Panc1 (cell line): ENCODE measurements at regions not wholly inside any gene's neighbourhood (a gene's known extent, or its start where the extent isn't known, plus 50 kb on each side); places are given as distances from the start of the nearest gene placed in this dataset.

Source experiments
- ATAC-seq: fragments of 200-7000 bp; cut with Tn5 transposase; 2 replicates; pipeline ENCODE4 v1.9.1; 2020; ENCODE audit warnings: mild to moderate bottlenecking, moderate library complexity
- BruUV-seq: library from RNA; stranded (reverse); fragments of 400-500 nt; replicated peaks from 2 replicates; lab custom pipeline; 2021; lab: Mats Ljungman, UMichigan
- CTCF ChIA-PET: fragments of 300-600 bp; sonication (Branson Sonifier 250); formaldehyde crosslinking; loops from one replicate; lab custom pipeline; 2022; ENCODE audit warnings: antibody characterized with exemption; lab: Charles Lee
- POLR2A ChIA-PET: fragments of 300-600 bp; sonication (Branson Sonifier 250); formaldehyde crosslinking; loops from one replicate; lab custom pipeline; 2022; ENCODE audit warnings: antibody characterized with exemption; lab: Charles Lee
- DNase-seq: peaks from one replicate; pipeline ENCODE4 v3.0.0-alpha.2; 2010; ENCODE audit warnings: low read depth, low spot score
- H3K27ac ChIP-seq: 2 replicates; pipeline ENCODE4 v1.5.1; 2011; ENCODE audit warnings: mild to moderate bottlenecking, low read length, inconsistent platforms
- H3K27me3 ChIP-seq: fragments of 200-500 bp; sonication (Bioruptor generic); 2 replicates; pipeline ENCODE4 v1.6.0; 2014; ENCODE audit warnings: low read length, inconsistent platforms; ENCODE audit not compliant: control insufficient read depth, insufficient read depth
- H3K36me3 ChIP-seq: fragments of 200-500 bp; sonication (Bioruptor generic); 2 replicates; pipeline ENCODE4 v1.5.1; 2014; ENCODE audit warnings: inconsistent platforms, mild to moderate bottlenecking, low read length, moderate library complexity; ENCODE audit not compliant: control insufficient read depth, insufficient read depth
- H3K4me1 ChIP-seq: 2 replicates; pipeline ENCODE4 v1.5.1; 2011; ENCODE audit warnings: inconsistent platforms, mild to moderate bottlenecking, low read length, moderate library complexity; ENCODE audit not compliant: control insufficient read depth, insufficient read depth
- H3K4me3 ChIP-seq, 2 experiments: 2 replicates each; pipeline ENCODE4 v1.5.1; 2011 to 2012; ENCODE audit warnings: low read depth in 2 of 2, low read length in 2 of 2, mild to moderate bottlenecking in 2 of 2, inconsistent platforms in 1 of 2, moderate library complexity in 1 of 2
- H3K9me3 ChIP-seq: fragments of 200-500 bp; sonication (Bioruptor generic); 2 replicates; pipeline ENCODE4 v1.5.1; 2014; ENCODE audit warnings: low read depth, mild to moderate bottlenecking, inconsistent platforms, low read length, moderate library complexity; ENCODE audit not compliant: control insufficient read depth, insufficient read depth
- POLR2AphosphoS5 ChIP-seq: IDR thresholded peaks from 2 replicates; pipeline ENCODE4 v1.6.1; 2012; ENCODE audit warnings: mild to moderate bottlenecking, low read depth, low read length, moderate library complexity
- REST ChIP-seq, 2 experiments: IDR thresholded peaks; 2 replicates each; pipeline ENCODE4 v1.6.1; 2011 to 2012; ENCODE audit warnings: low read depth in 2 of 2, control low read depth in 1 of 2, low read length in 1 of 2, mild to moderate bottlenecking in 1 of 2, moderate library complexity in 1 of 2; ENCODE audit not compliant: insufficient read depth in 1 of 2
- SIN3A ChIP-seq: IDR thresholded peaks from 2 replicates; pipeline ENCODE4 v1.6.1; 2012; ENCODE audit warnings: low read depth, mild to moderate bottlenecking, low read length, moderate library complexity, borderline replicate concordance; ENCODE audit not compliant: insufficient read depth
- TCF7L2 ChIP-seq: IDR thresholded peaks from 2 replicates; pipeline ENCODE4 v1.6.1; 2011; ENCODE audit warnings: mild to moderate bottlenecking, low read depth, low read length, inconsistent platforms
- in situ Hi-C: cut with HindIII; loops from 2 replicates; pipeline ENCODE4 v1.10.0; 2016; ENCODE audit warnings: low sequenced_read_pairs, low pct_unique_long_range_greater_than_20kb
- intact Hi-C: fragments of 100-400 bp; cut with micrococcal nuclease; formaldehyde crosslinking; loops from one replicate; pipeline ENCODE4 v1.10.0; 2022; ENCODE audit not compliant: unreplicated experiment
- TF ChIP-seq, protein P1 (sequence below): fragments of 450-650 bp; IDR thresholded peaks from 2 replicates; pipeline ENCODE4 v1.5.1; 2017; ENCODE audit warnings: mild to moderate bottlenecking

- in situ Hi-C loops = no loop called here
- no peaks in the 10 kb centered on the region for H3K4me1 ChIP-seq
- TF ChIP-seq SIN3A (no peak), TCF7L2 (no peak), REST (IDR thresholded peaks at IDR 0.05; ENCODE audit: insufficient read depth in 1 of 2, low read depth in 2 of 2, low read length in 1 of 2) (no peak), POLR2AphosphoS5 (no peak)
- TF ChIP-seq, protein P1, sequence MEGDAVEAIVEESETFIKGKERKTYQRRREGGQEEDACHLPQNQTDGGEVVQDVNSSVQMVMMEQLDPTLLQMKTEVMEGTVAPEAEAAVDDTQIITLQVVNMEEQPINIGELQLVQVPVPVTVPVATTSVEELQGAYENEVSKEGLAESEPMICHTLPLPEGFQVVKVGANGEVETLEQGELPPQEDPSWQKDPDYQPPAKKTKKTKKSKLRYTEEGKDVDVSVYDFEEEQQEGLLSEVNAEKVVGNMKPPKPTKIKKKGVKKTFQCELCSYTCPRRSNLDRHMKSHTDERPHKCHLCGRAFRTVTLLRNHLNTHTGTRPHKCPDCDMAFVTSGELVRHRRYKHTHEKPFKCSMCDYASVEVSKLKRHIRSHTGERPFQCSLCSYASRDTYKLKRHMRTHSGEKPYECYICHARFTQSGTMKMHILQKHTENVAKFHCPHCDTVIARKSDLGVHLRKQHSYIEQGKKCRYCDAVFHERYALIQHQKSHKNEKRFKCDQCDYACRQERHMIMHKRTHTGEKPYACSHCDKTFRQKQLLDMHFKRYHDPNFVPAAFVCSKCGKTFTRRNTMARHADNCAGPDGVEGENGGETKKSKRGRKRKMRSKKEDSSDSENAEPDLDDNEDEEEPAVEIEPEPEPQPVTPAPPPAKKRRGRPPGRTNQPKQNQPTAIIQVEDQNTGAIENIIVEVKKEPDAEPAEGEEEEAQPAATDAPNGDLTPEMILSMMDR = no peak
Observed at GRCh38 chr15:61681038-61681418, 379.2 kb downstream of the VPS13C start.

DNA sequence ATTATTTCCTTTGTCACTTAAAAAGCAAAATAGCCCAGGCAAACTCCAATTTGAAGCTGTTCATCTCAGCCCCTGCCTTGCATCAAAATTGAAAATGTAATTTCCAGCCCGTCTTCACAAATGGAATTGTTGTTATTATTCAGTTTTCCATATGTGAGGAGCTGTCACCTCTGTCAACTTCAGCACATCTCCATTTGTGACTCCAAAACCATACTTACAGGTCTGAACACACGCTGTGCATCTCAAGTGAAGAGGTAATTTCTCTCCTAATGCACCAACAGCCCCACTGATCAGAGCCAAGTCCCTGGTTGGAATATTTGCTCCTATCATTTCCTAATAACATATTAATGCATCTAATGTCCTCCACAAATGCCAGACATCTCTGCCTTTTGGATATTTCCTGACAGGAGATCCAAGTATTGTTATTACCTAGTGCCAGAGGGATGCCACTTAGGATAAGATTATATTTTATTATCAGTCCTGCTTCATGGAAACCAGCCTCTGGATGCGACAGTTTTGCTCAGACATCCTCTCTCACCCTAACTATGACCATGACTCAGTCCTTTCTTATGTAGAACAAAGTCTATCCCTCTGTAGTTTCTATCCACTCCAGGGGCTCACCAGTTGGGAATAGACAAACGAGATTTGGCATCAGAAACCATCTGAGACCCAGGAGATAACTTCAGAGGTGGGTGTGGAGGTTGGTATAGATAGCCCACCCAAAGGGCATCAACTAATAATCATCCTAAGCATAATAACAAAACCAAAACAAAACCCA, 379.8 kb downstream of the VPS13C start:
- H3K4me1 ChIP-seq = no peaks in the 10 kb centered on the region
- H3K9me3 ChIP-seq = no peaks in the 10 kb centered on the region
- ATAC-seq = no peak
- no peak for DNase-seq
- no TSS peak for BruUV-seq
- TF ChIP-seq, protein P1 = no peak
- no peak for TF ChIP-seq TCF7L2
- no peak for TF ChIP-seq POLR2AphosphoS5
- no peak for TF ChIP-seq SIN3A
- no peak for TF ChIP-seq REST (IDR thresholded peaks at IDR 0.05; ENCODE audit: insufficient read depth in 1 of 2, low read depth in 2 of 2, low read length in 1 of 2)
- no peaks in the 10 kb centered on the region; the same call in 1 of the 2 replicates for H3K27me3 ChIP-seq
- in situ Hi-C loops = no loop called here
- H3K4me3 ChIP-seq = no peak overlapping the region
- ChIA-PET POLR2A (no interaction called here), CTCF (no interaction called here)
- no peak overlapping the region for H3K27ac ChIP-seq
- intact Hi-C loops = no loop called here
- H3K36me3 ChIP-seq = no peaks in the 10 kb centered on the region

More at GRCh38 chr15:61681038-61681418, 379.2 kb downstream of the VPS13C start:
- intact Hi-C loops = no loop called here
- no TSS peak for BruUV-seq
- Histone ChIP-seq H3K27ac (no peak overlapping the region), H3K4me3 (no peak overlapping the region), H3K27me3 (no peaks in the 10 kb centered on the region; the same call in 1 of the 2 replicates), H3K9me3 (no peaks in the 10 kb centered on the region), H3K36me3 (no peaks in the 10 kb centered on the region)
- DNase-seq (no peak), ATAC-seq (no peak)
- ChIA-PET CTCF (no interaction called here), POLR2A (no interaction called here)
